H1 (cell line): ENCODE measurements at regions not wholly inside any gene's neighbourhood (a gene's known extent, or its start where the extent isn't known, plus 50 kb on each side); places are given as distances from the start of the nearest gene placed in this dataset.

Experiments
- CTCF ChIA-PET: fragments of 300-600 bp; sonication (Branson Sonifier 250); formaldehyde crosslinking; loops from one replicate; lab custom pipeline; 2021; ENCODE audit not compliant: partially characterized antibody; lab: Charles Lee
- POLR2A ChIA-PET: fragments of 300-600 bp; sonication (Branson Sonifier 250); formaldehyde crosslinking; loops from one replicate; lab custom pipeline; 2021; ENCODE audit warnings: inconsistent platforms; ENCODE audit not compliant: partially characterized antibody; lab: Charles Lee
- DNase-seq, 2 experiments: peaks; one replicate each; pipeline versions ENCODE4 v3.0.0 to v3.0.0-alpha.2; 2010 to 2022; ENCODE audit warnings: low spot score in 2 of 2, low read depth in 1 of 2, mixed read lengths in 1 of 2
- FAIRE-seq: peaks from 2 replicates; lab custom pipeline; 2011; peaks lifted over from hg19 to GRCh38; lab: Jason Lieb, UNC
- H2AFZ ChIP-seq: 2 replicates; pipeline ENCODE4 v1.8.1; 2012; ENCODE audit warnings: low read length, inconsistent platforms
- H2AK5ac ChIP-seq: 2 replicates; pipeline ENCODE4 v1.6.1; 2013; ENCODE audit warnings: low read depth, low read length
- H2BK120ac ChIP-seq: replicated peaks from 2 replicates; pipeline ENCODE3; 2013; ENCODE audit warnings: low read depth, low read length, inconsistent platforms
- H2BK12ac ChIP-seq: 2 replicates; pipeline ENCODE4 v1.6.1; 2013; ENCODE audit warnings: low read depth, low read length
- H2BK15ac ChIP-seq: 2 replicates; pipeline ENCODE4 v1.6.1; 2013; ENCODE audit warnings: low read length
- H2BK20ac ChIP-seq: 2 replicates; pipeline ENCODE4 v1.6.1; 2013; ENCODE audit warnings: low read length
- H2BK5ac ChIP-seq: 2 replicates; pipeline ENCODE4 v1.6.1; 2013; ENCODE audit warnings: low read depth, low read length
- H3K14ac ChIP-seq: 2 replicates; pipeline ENCODE4 v1.6.1; 2013; ENCODE audit warnings: inconsistent platforms; ENCODE audit not compliant: insufficient read length
- H3K18ac ChIP-seq: 2 replicates; pipeline ENCODE4 v1.6.1; 2013; ENCODE audit warnings: low read length; ENCODE audit errors: extremely low read depth
- H3K23ac ChIP-seq: 2 replicates; pipeline ENCODE4 v1.6.1; 2013; ENCODE audit warnings: inconsistent platforms; ENCODE audit not compliant: insufficient read length
- H3K23me2 ChIP-seq: 2 replicates; pipeline ENCODE4 v1.6.1; 2013; ENCODE audit warnings: low read depth, low read length
- H3K27ac ChIP-seq: 2 replicates; pipeline ENCODE4 v1.6.1; 2011; ENCODE audit warnings: low read depth, low read length, inconsistent platforms
- H3K27me3 ChIP-seq, 4 experiments: replicated peaks in 1 of 4; 1 replicate in 1 of 4; 2 replicates in 3 of 4; pipeline versions ENCODE4 v1.6.1 to v1.8.1; 2011 to 2013; ENCODE audit warnings: low read length in 3 of 4, mild to moderate bottlenecking in 3 of 4, inconsistent platforms in 2 of 4, mixed read lengths in 2 of 4, moderate library complexity in 1 of 4; ENCODE audit not compliant: control insufficient read depth in 3 of 4, insufficient read depth in 3 of 4; ENCODE audit errors: extremely low read depth in 1 of 4
- H3K36me3 ChIP-seq, 4 experiments: 2 replicates each; pipeline versions ENCODE4 v1.6.1 to v1.8.1; 2011 to 2013; ENCODE audit warnings: mild to moderate bottlenecking in 4 of 4, low read length in 3 of 4, moderate library complexity in 2 of 4, control low read depth in 1 of 4, inconsistent platforms in 1 of 4; ENCODE audit not compliant: insufficient read depth in 4 of 4, control insufficient read depth in 2 of 4
- H3K4ac ChIP-seq: replicated peaks from 2 replicates; pipeline ENCODE3; 2013; ENCODE audit warnings: low read length, low read depth, mixed read lengths, inconsistent platforms; ENCODE audit not compliant: insufficient read length
- H3K4me1 ChIP-seq, 4 experiments: replicated peaks in 1 of 4; 1 replicate in 1 of 4; 2 replicates in 3 of 4; pipeline versions ENCODE4 v1.6.1 to v1.8.1; 2011 to 2013; ENCODE audit warnings: low read length in 3 of 4, inconsistent platforms in 2 of 4, mixed read lengths in 1 of 4; ENCODE audit not compliant: insufficient read depth in 4 of 4, control insufficient read depth in 3 of 4
- H3K4me2 ChIP-seq, 2 experiments: 2 replicates each; pipeline versions ENCODE4 v1.6.1 to v1.8.1; 2011 to 2013; ENCODE audit warnings: low read depth in 2 of 2, low read length in 2 of 2, control low read depth in 1 of 2, inconsistent platforms in 1 of 2, mild to moderate bottlenecking in 1 of 2; ENCODE audit not compliant: insufficient read depth in 1 of 2
- H3K4me3 ChIP-seq, 4 experiments: fragments of 200-600, 300-600 bp in 1 of 4; sonication (generic), shearing (Covaris generic), sonication (Bioruptor Twin) in 1 of 4; 2 replicates each; pipeline versions ENCODE4 v1.5.1 to v1.8.1; 2011 to 2016; ENCODE audit warnings: low read length in 4 of 4, low read depth in 3 of 4, control low read depth in 2 of 4, inconsistent platforms in 2 of 4, mild to moderate bottlenecking in 2 of 4, mixed read lengths in 1 of 4, moderate library complexity in 1 of 4; ENCODE audit not compliant: insufficient read depth in 2 of 4; ENCODE audit errors: extremely low read depth in 1 of 4
- H3K56ac ChIP-seq: replicated peaks from 2 replicates; pipeline ENCODE3; 2013; ENCODE audit warnings: low read depth, mild to moderate bottlenecking, mixed read lengths, low read length, inconsistent platforms; ENCODE audit not compliant: insufficient read length
- H3K79me1 ChIP-seq: 2 replicates; pipeline ENCODE4 v1.6.1; 2013; ENCODE audit warnings: low read depth, low read length, control low read depth
- H3K79me2 ChIP-seq, 2 experiments: 2 replicates each; pipeline versions ENCODE4 v1.6.1 to v1.8.1; 2012 to 2013; ENCODE audit warnings: low read length in 2 of 2, mild to moderate bottlenecking in 2 of 2, inconsistent platforms in 1 of 2; ENCODE audit not compliant: insufficient read depth in 2 of 2, control insufficient read depth in 1 of 2
- H3K9ac ChIP-seq, 4 experiments: replicated peaks in 1 of 4; 1 replicate in 1 of 4; 2 replicates in 3 of 4; pipeline versions ENCODE4 v1.6.1 to v1.8.1; 2011 to 2013; ENCODE audit warnings: low read depth in 3 of 4, low read length in 3 of 4, control low read depth in 2 of 4, mild to moderate bottlenecking in 2 of 4, moderate library complexity in 2 of 4, inconsistent platforms in 1 of 4; ENCODE audit errors: extremely low read depth in 1 of 4
- H3K9me3 ChIP-seq, 2 experiments: 2 replicates each; pipeline versions ENCODE4 v1.6.1 to v1.8.1; 2012 to 2013; ENCODE audit warnings: mild to moderate bottlenecking in 2 of 2, moderate library complexity in 2 of 2, control low read depth in 1 of 2, inconsistent platforms in 1 of 2, low read depth in 1 of 2, low read length in 1 of 2, mixed read lengths in 1 of 2; ENCODE audit not compliant: insufficient read depth in 2 of 2
- H4K20me1 ChIP-seq, 2 experiments: replicated peaks in 1 of 2; 2 replicates each; pipeline versions ENCODE3 to v1.8.1; 2011 to 2013; ENCODE audit warnings: inconsistent platforms in 2 of 2, low read length in 2 of 2, mild to moderate bottlenecking in 1 of 2; ENCODE audit not compliant: insufficient read depth in 2 of 2, control insufficient read depth in 1 of 2
- H4K5ac ChIP-seq: 2 replicates; pipeline ENCODE4 v1.6.1; 2013; ENCODE audit warnings: low read length, low read depth, mixed read lengths, inconsistent platforms; ENCODE audit not compliant: insufficient read length
- H4K8ac ChIP-seq: 2 replicates; pipeline ENCODE4 v1.8.0; 2013; ENCODE audit warnings: mild to moderate bottlenecking, moderate library complexity, low read length, inconsistent platforms; ENCODE audit not compliant: insufficient read depth; ENCODE audit errors: extremely low read depth
- H4K91ac ChIP-seq: replicated peaks from 2 replicates; pipeline ENCODE3; 2013; ENCODE audit warnings: low read length, mixed read lengths, inconsistent platforms; ENCODE audit not compliant: insufficient read length
- HDAC2 ChIP-seq, 2 experiments: fragments of 300-600 bp in 1 of 2; sonication (generic) in 1 of 2; IDR thresholded peaks; 2 replicates each; pipeline ENCODE4 v1.6.1; 2011 to 2012; ENCODE audit warnings: low read depth in 2 of 2, low read length in 2 of 2, mild to moderate bottlenecking in 2 of 2, moderate library complexity in 2 of 2, borderline replicate concordance in 1 of 2, inconsistent platforms in 1 of 2
- WGBS, 2 experiments: shearing (Covaris generic) in 1 of 2; methylation state at CpG; one replicate each; pipeline versions ENCODE4 v1.1.6 to v1.1.7; 2013 to 2015; ENCODE audit warnings: low lambda C conversion rate in 2 of 2, mixed read lengths in 2 of 2, inconsistent platforms in 1 of 2, low coverage in 1 of 2, missing lambda C conversion rate in 1 of 2; ENCODE audit not compliant: insufficient replicate concordance in 2 of 2, insufficient coverage in 1 of 2, insufficient read length in 1 of 2; ENCODE audit errors: extremely low coverage in 1 of 2, missing lambda C conversion rate in 1 of 2; 5-methylcytosine and 5-hydroxymethylcytosine counted together

GRCh38 chr6:122182061-122182460 is 217.4 kb upstream of the HSF2 start:
- Histone ChIP-seq H2BK15ac (no peak overlapping the region), H3K56ac (no peak overlapping the region), H3K79me1 (no peaks in the 10 kb centered on the region), H3K9me3 (no peaks in the 10 kb centered on the region), H3K23me2 (no peaks in the 10 kb centered on the region), H3K4me3 (no peak overlapping the region), H3K36me3 (no peaks in the 10 kb centered on the region), H2BK20ac (no peak overlapping the region), H2BK5ac (no peak overlapping the region), H2AFZ (no peak overlapping the region), H2BK120ac (no peak overlapping the region), H3K4me1 (no peaks in the 10 kb centered on the region), H3K9ac (no peak overlapping the region), H4K20me1 (no peaks in the 10 kb centered on the region), H2BK12ac (no peak overlapping the region), H3K18ac (no peak overlapping the region)
- POLR2A ChIA-PET: no interaction called here
- DNase-seq: no peak
- no peak for FAIRE-seq
- no peak for TF ChIP-seq HDAC2 (IDR thresholded peaks at IDR 0.05; ENCODE audit: borderline replicate concordance in 1 of 2, low read depth in 2 of 2, low read length in 2 of 2)
- TF ChIP-seq, all 59 proteins: peak for 0
- CTCF ChIA-PET: no interaction called here
- 89% methylated on average over 4 of the region's 4 CpGs; no CpG with 5 or more reads in 1 of the 2 experiments for WGBS, 2 experiments
- no peak overlapping the region for H3K14ac ChIP-seq
- H4K91ac ChIP-seq: no peak overlapping the region
- H3K23ac ChIP-seq: no peak overlapping the region
- H3K79me2 ChIP-seq: no peaks in the 10 kb centered on the region
- H3K4ac ChIP-seq: no peak overlapping the region
- H3K4me2 ChIP-seq: no peak overlapping the region
- no peaks in the 10 kb centered on the region for H3K27me3 ChIP-seq
- no peak overlapping the region for H3K27ac ChIP-seq
- no peak overlapping the region for H4K5ac ChIP-seq
- no peak overlapping the region for H4K8ac ChIP-seq
- H2AK5ac ChIP-seq: no peak overlapping the region
